ENCODE measurements at regions not wholly inside any gene's neighbourhood (a gene's known extent, or its start where the extent isn't known, plus 50 kb on each side); places are given as distances from the start of the nearest gene placed in this dataset.

- TF ChIP-seq NANOG (IDR thresholded peaks at IDR 0.05; ENCODE audit: insufficient read depth, low read depth, low read length, poor library complexity, severe bottlenecking) = no peak
- no peak for TF ChIP-seq KDM4A (IDR thresholded peaks at IDR 0.05; ENCODE audit: low read depth, low read length, severe bottlenecking)
- TF ChIP-seq SAP30 (IDR thresholded peaks at IDR 0.05; ENCODE audit: insufficient read depth, insufficient replicate concordance, low read length) = no peak
Observed at GRCh38 chr4:59525885-59526284, 1674.2 kb upstream of the ADGRL3 start (continued).
